ENCODE measurements at regions not wholly inside any gene's neighbourhood (a gene's known extent, or its start where the extent isn't known, plus 50 kb on each side); places are given as distances from the start of the nearest gene placed in this dataset.

DNA sequence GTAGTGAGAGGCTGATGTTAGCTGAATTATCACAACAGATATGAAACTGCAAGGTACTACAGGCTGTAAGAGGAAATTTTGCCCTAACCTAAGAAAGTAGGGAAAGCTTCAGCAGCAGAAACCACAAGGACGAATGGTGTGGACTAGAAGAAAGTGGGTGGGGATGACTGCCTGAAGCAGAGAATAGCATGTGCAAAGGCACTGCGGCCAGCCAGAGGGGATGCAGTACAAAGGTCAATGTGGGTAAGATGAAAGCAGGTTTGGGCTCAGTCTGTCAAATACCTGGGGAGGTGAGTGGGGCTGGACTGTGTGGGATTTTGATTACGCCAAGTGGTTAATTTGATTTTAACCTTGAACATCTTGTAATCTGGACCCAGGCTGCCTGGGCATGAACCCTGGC, 199.3 kb upstream of the GALNT2 start:
- H3K4me3 Mint-ChIP-seq (ENCODE audit: low read depth) = no peak overlapping the region
- peaks cover 23% of the 10 kb centered on the region for H3K27me3 Mint-ChIP-seq
- peaks cover 3% of the 10 kb centered on the region for H3K9me3 Mint-ChIP-seq (ENCODE audit: low read depth)
- peaks cover 1% of the 10 kb centered on the region for H3K4me1 Mint-ChIP-seq (ENCODE audit: low read depth)
- DNase-seq (ENCODE audit: low spot score, unreplicated experiment) = no peak
- no peaks in the 10 kb centered on the region for H3K36me3 Mint-ChIP-seq (ENCODE audit: insufficient read depth)
- TF ChIP-seq, protein P1, sequence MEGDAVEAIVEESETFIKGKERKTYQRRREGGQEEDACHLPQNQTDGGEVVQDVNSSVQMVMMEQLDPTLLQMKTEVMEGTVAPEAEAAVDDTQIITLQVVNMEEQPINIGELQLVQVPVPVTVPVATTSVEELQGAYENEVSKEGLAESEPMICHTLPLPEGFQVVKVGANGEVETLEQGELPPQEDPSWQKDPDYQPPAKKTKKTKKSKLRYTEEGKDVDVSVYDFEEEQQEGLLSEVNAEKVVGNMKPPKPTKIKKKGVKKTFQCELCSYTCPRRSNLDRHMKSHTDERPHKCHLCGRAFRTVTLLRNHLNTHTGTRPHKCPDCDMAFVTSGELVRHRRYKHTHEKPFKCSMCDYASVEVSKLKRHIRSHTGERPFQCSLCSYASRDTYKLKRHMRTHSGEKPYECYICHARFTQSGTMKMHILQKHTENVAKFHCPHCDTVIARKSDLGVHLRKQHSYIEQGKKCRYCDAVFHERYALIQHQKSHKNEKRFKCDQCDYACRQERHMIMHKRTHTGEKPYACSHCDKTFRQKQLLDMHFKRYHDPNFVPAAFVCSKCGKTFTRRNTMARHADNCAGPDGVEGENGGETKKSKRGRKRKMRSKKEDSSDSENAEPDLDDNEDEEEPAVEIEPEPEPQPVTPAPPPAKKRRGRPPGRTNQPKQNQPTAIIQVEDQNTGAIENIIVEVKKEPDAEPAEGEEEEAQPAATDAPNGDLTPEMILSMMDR (IDR thresholded peaks at IDR 0.05; ENCODE audit: unreplicated experiment) = no peak
- H3K27ac Mint-ChIP-seq = peak overlapping the region; percentile 54

DNA sequence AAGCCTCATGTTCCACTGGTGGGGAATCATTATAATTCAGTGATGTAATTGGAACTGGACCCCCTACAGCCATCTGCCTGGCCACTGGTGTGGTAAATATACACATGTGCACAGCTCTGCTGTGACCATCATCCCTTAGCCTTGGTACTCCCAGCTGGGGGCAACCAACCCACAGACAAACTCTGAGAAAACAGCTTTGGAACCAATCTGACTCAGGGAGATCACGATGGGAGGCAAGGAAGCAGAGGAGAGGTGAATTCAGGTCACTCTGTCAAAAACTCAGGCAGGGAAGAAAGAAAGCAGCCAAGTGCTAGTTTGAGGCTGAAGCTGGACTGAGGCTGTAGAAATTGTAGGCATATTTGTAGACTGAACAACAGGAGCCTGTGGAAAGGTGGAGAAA, 197.8 kb upstream of the GALNT2 start:
- H3K27ac Mint-ChIP-seq = no peak overlapping the region
- peaks cover 23% of the 10 kb centered on the region for H3K27me3 Mint-ChIP-seq
- H3K36me3 Mint-ChIP-seq (ENCODE audit: insufficient read depth) = no peaks in the 10 kb centered on the region
- H3K4me3 Mint-ChIP-seq (ENCODE audit: low read depth) = no peak overlapping the region
- peaks cover 1% of the 10 kb centered on the region for H3K4me1 Mint-ChIP-seq (ENCODE audit: low read depth)
- TF ChIP-seq, protein P1 (IDR thresholded peaks at IDR 0.05; ENCODE audit: unreplicated experiment) = no peak
- no peak for DNase-seq (ENCODE audit: low spot score, unreplicated experiment)
- peaks cover 3% of the 10 kb centered on the region for H3K9me3 Mint-ChIP-seq (ENCODE audit: low read depth)

DNA sequence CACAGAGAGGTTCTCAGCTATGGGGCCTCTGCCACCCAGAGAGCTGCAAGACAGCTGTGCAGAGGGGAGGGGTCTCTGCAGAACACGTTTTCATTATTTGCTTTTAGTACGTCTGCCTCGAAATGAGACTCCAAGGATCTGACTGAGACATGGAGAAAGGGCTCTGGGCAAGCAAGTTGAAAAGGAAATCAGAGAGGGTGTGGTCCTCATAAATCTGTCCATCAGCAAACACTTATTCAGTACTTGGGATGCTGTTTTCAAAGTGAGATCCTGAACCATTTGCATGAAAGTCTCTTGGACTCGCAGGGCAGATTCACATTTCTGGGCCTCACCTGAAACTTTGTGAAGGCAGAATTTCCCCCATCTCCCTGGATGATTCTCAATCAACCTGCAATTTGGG, 197.4 kb upstream of the GALNT2 start:
- Mint-ChIP-seq H3K27ac (no peak overlapping the region), H3K4me1 (ENCODE audit: low read depth) (peaks cover 1% of the 10 kb centered on the region), H3K9me3 (ENCODE audit: low read depth) (peaks cover 3% of the 10 kb centered on the region), H3K36me3 (ENCODE audit: insufficient read depth) (no peaks in the 10 kb centered on the region), H3K27me3 (peaks cover 23% of the 10 kb centered on the region), H3K4me3 (ENCODE audit: low read depth) (no peak overlapping the region)
- DNase-seq (ENCODE audit: low spot score, unreplicated experiment) = no peak
- TF ChIP-seq, protein P1 (IDR thresholded peaks at IDR 0.05; ENCODE audit: unreplicated experiment) = no peak

DNA sequence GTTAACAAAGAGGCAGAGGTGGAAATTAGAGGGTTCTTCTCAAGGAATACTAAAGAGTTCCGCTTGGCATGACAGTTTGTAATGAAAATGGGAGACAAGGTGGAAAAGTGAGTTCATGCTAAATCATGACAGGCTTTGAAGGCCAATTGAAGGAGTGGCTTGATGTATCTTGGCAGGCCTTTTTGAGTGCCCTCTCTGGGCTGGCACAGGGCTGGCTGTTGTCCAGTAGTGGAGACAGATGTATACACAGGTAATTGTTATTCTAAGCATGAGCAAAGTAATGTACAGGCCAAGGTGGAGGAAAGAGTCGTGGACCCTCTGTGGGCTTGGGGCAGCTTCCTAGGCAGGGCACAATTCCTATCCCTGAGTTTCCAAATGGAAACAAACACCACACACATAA, 196.7 kb upstream of the GALNT2 start:
- H3K36me3 Mint-ChIP-seq (ENCODE audit: insufficient read depth) = no peaks in the 10 kb centered on the region

GRCh38 chr1:229871078-229871676, 195.9 kb upstream of the GALNT2 start:
- H3K27me3 Mint-ChIP-seq = peaks cover 26% of the 10 kb centered on the region
- H3K4me1 Mint-ChIP-seq (ENCODE audit: low read depth) = peaks cover 1% of the 10 kb centered on the region
- no peak overlapping the region for H3K27ac Mint-ChIP-seq
- peaks cover 3% of the 10 kb centered on the region for H3K9me3 Mint-ChIP-seq (ENCODE audit: low read depth)
- H3K4me3 Mint-ChIP-seq (ENCODE audit: low read depth) = no peak overlapping the region
- DNase-seq (ENCODE audit: low spot score, unreplicated experiment) = no peak
- TF ChIP-seq, protein P1 (IDR thresholded peaks at IDR 0.05; ENCODE audit: unreplicated experiment) = no peak
- no peaks in the 10 kb centered on the region for H3K36me3 Mint-ChIP-seq (ENCODE audit: insufficient read depth)

More for the DNA sequence above, 196.7 kb upstream of the GALNT2 start:
- TF ChIP-seq, protein P1 (IDR thresholded peaks at IDR 0.05; ENCODE audit: unreplicated experiment) = no peak
- DNase-seq (ENCODE audit: low spot score, unreplicated experiment) = no peak
- peaks cover 1% of the 10 kb centered on the region for H3K4me1 Mint-ChIP-seq (ENCODE audit: low read depth)
- H3K4me3 Mint-ChIP-seq (ENCODE audit: low read depth) = no peak overlapping the region
- H3K27ac Mint-ChIP-seq = no peak overlapping the region
- peaks cover 25% of the 10 kb centered on the region for H3K27me3 Mint-ChIP-seq
- peaks cover 3% of the 10 kb centered on the region for H3K9me3 Mint-ChIP-seq (ENCODE audit: low read depth)
